AML-193 (cell line): ENCODE measurements at regions not wholly inside any gene's neighbourhood (a gene's known extent, or its start where the extent isn't known, plus 50 kb on each side); places are given as distances from the start of the nearest gene placed in this dataset.
"Not testable (repeated sequence)": the region's sequence is repeated elsewhere in the genome, so short reads cannot be mapped to it uniquely, and the experiment has no call there.

ENCODE experiments used
- DNase-seq, 2 experiments: peaks; one replicate each; lab custom pipeline; 2025; lab: John Stamatoyannopoulos, UW

- no peak for DNase-seq
These were observed 244.9 kb upstream of the NEBL start for GRCh38 chr10:21141946-21142492.

GRCh38 chr10:21138769-21139340, 241.7 kb upstream of the NEBL start:
- DNase-seq, result no peak

GRCh38 chr10:21135023-21135931, 238.2 kb upstream of the NEBL start:
- no peak for DNase-seq

GRCh38 chr10:21134645-21135022, 237.5 kb upstream of the NEBL start:
- no peak for DNase-seq

- no peak for DNase-seq
These were observed 233.8 kb upstream of the NEBL start for GRCh38 chr10:21130683-21131442.

GRCh38 chr10:21130108-21130507, 233.0 kb upstream of the NEBL start:
- no peak for DNase-seq

- DNase-seq, result no peak
These were observed 228.5 kb upstream of the NEBL start for GRCh38 chr10:21125471-21126228.

GRCh38 chr10:21122907-21123306, 225.8 kb upstream of the NEBL start:
- peak; percentile 2 to 7 for DNase-seq

GRCh38 chr10:21121822-21122221, 224.7 kb upstream of the NEBL start:
- not testable (repeated sequence) for DNase-seq

- DNase-seq, result no peak
These were observed 217.6 kb upstream of the NEBL start for GRCh38 chr10:21114683-21115082.

GRCh38 chr10:21110358-21110757, 213.2 kb upstream of the NEBL start:
- no peak for DNase-seq

- DNase-seq, result not testable (repeated sequence)
These were observed 209.8 kb upstream of the NEBL start for GRCh38 chr10:21106931-21107330.

GRCh38 chr10:21105331-21105730, 208.2 kb upstream of the NEBL start:
- not testable (repeated sequence) for DNase-seq

- DNase-seq, result no peak
These were observed 203.9 kb upstream of the NEBL start for GRCh38 chr10:21100871-21101514.

- no peak for DNase-seq
These were observed 203.1 kb upstream of the NEBL start for GRCh38 chr10:21100190-21100589.

GRCh38 chr10:21099291-21100062, 202.4 kb upstream of the NEBL start:
- DNase-seq, result no peak

- DNase-seq, result no peak
These were observed 200.8 kb upstream of the NEBL start for GRCh38 chr10:21097926-21098355.

- DNase-seq, result no peak
These were observed 198.5 kb upstream of the NEBL start for GRCh38 chr10:21095494-21096055.

GRCh38 chr10:21095073-21095472, 198.0 kb upstream of the NEBL start:
- DNase-seq, result no peak
